NB4 (cell line): ENCODE measurements at regions not wholly inside any gene's neighbourhood (a gene's known extent, or its start where the extent isn't known, plus 50 kb on each side); places are given as distances from the start of the nearest gene placed in this dataset.

Experiments
- MYC ChIP-seq: IDR thresholded peaks from 2 replicates; pipeline ENCODE4 v1.6.1; 2011; ENCODE audit warnings: low read depth, low read length
- POLR2A ChIP-seq: IDR thresholded peaks from 2 replicates; pipeline ENCODE4 v1.6.1; 2011; ENCODE audit warnings: mild to moderate bottlenecking; ENCODE audit not compliant: insufficient read length; ENCODE audit errors: extremely low read depth

- TF ChIP-seq POLR2A (no peak), MYC (no peak)
Observed at GRCh38 chr3:164723396-164723795, 354.9 kb downstream of the SI start.
